ENCODE measurements at regions not wholly inside any gene's neighbourhood (a gene's known extent, or its start where the extent isn't known, plus 50 kb on each side); places are given as distances from the start of the nearest gene placed in this dataset.

GRCh38 chr4:62377700-62378099 is 1177.6 kb downstream of the ADGRL3 start:
- no peak for TF ChIP-seq POLR2A (IDR thresholded peaks at IDR 0.05; ENCODE audit: low read length)
- TF ChIP-seq GATA1 (IDR thresholded peaks at IDR 0.05; ENCODE audit: low read depth, low read length): no peak

Data from erythroblast (primary cell).